ENCODE measurements at regions not wholly inside any gene's neighbourhood (a gene's known extent, or its start where the extent isn't known, plus 50 kb on each side); places are given as distances from the start of the nearest gene placed in this dataset.

- TF ChIP-seq EZH2 (IDR thresholded peaks at IDR 0.05; ENCODE audit: low read length) = no peak
- no peak for TF ChIP-seq CTCF (optimal IDR thresholded peaks at IDR 0.05 in 1 of 3, IDR thresholded peaks at IDR 0.05 in 1 of 3, conservative IDR thresholded peaks at IDR 0.05 in 1 of 3; ENCODE audit: extremely low read depth in 1 of 3, insufficient read depth in 2 of 3, low read length in 3 of 3)
- H3K9me1 ChIP-seq (ENCODE audit: control insufficient read depth, extremely low read depth, insufficient read depth, low read length) = no peaks in the 10 kb centered on the region
- DNase-seq (ENCODE audit: low read depth, low spot score) (no peak), FAIRE-seq (no peak)
- H3K27ac ChIP-seq (ENCODE audit: control insufficient read depth, insufficient read depth, low read length) = no peak overlapping the region
- H3K9me3 ChIP-seq (ENCODE audit: control insufficient read depth, low read depth, low read length) = no peaks in the 10 kb centered on the region
- no peaks in the 10 kb centered on the region for H3K36me3 ChIP-seq (ENCODE audit: control insufficient read depth in 2 of 2, extremely low read depth in 1 of 2, insufficient read depth in 2 of 2, low read length in 2 of 2)
- no peak overlapping the region for H3K4me3 ChIP-seq (ENCODE audit: control insufficient read depth in 2 of 3, extremely low read depth in 1 of 3, insufficient read depth in 2 of 3, low read depth in 1 of 3, low read length in 3 of 3)
- no peak overlapping the region for H2AFZ ChIP-seq (ENCODE audit: control insufficient read depth, low read length)
- no peaks in the 10 kb centered on the region for H3K79me2 ChIP-seq (ENCODE audit: control insufficient read depth, insufficient read depth, low read length)
- H3K27me3 ChIP-seq (ENCODE audit: control insufficient read depth, extremely low read depth, insufficient read depth, low read length) = peaks cover 22% of the 10 kb centered on the region
- no peak overlapping the region for H3K9ac ChIP-seq (ENCODE audit: control insufficient read depth, extremely low read depth, insufficient read depth, low read length)
- dilution Hi-C loops (cut with MboI; ENCODE audit: extremely low pct_ligation_motif_present, low sequenced_read_pairs) = no loop called here
- peaks cover 5% of the 10 kb centered on the region for H3K4me1 ChIP-seq (ENCODE audit: control insufficient read depth, extremely low read depth, insufficient read depth, low read length)
- no peak overlapping the region for H3K4me2 ChIP-seq (ENCODE audit: control insufficient read depth, extremely low read depth, insufficient read depth, low read depth, low read length)
- no peaks in the 10 kb centered on the region for H4K20me1 ChIP-seq (ENCODE audit: control insufficient read depth, extremely low read depth, insufficient read depth, low read length)
Observed at GRCh38 chr17:79272220-79272619, 197.6 kb downstream of the ENGASE start.

- no peaks in the 10 kb centered on the region for H3K9me1 ChIP-seq (ENCODE audit: control insufficient read depth, extremely low read depth, insufficient read depth, low read length)
- H3K9ac ChIP-seq (ENCODE audit: control insufficient read depth, extremely low read depth, insufficient read depth, low read length) = no peak overlapping the region
- TF ChIP-seq EZH2 (IDR thresholded peaks at IDR 0.05; ENCODE audit: low read length) (no peak), CTCF (optimal IDR thresholded peaks at IDR 0.05 in 1 of 3, IDR thresholded peaks at IDR 0.05 in 1 of 3, conservative IDR thresholded peaks at IDR 0.05 in 1 of 3; ENCODE audit: extremely low read depth in 1 of 3, insufficient read depth in 2 of 3, low read length in 3 of 3) (no peak)
- H3K79me2 ChIP-seq (ENCODE audit: control insufficient read depth, insufficient read depth, low read length) = no peaks in the 10 kb centered on the region
- H3K36me3 ChIP-seq (ENCODE audit: control insufficient read depth in 2 of 2, extremely low read depth in 1 of 2, insufficient read depth in 2 of 2, low read length in 2 of 2) = no peaks in the 10 kb centered on the region
- peaks cover 43% of the 10 kb centered on the region for H3K27me3 ChIP-seq (ENCODE audit: control insufficient read depth, extremely low read depth, insufficient read depth, low read length)
- FAIRE-seq = no peak
- H2AFZ ChIP-seq (ENCODE audit: control insufficient read depth, low read length) = no peak overlapping the region
- H3K9me3 ChIP-seq (ENCODE audit: control insufficient read depth, low read depth, low read length) = no peaks in the 10 kb centered on the region
- dilution Hi-C loops (cut with MboI; ENCODE audit: extremely low pct_ligation_motif_present, low sequenced_read_pairs) = no loop called here
- peaks cover 5% of the 10 kb centered on the region for H3K4me1 ChIP-seq (ENCODE audit: control insufficient read depth, extremely low read depth, insufficient read depth, low read length)
- H4K20me1 ChIP-seq (ENCODE audit: control insufficient read depth, extremely low read depth, insufficient read depth, low read length) = no peaks in the 10 kb centered on the region
- no peak overlapping the region for H3K4me2 ChIP-seq (ENCODE audit: control insufficient read depth, extremely low read depth, insufficient read depth, low read depth, low read length)
- H3K4me3 ChIP-seq (ENCODE audit: control insufficient read depth in 2 of 3, extremely low read depth in 1 of 3, insufficient read depth in 2 of 3, low read depth in 1 of 3, low read length in 3 of 3) = no peak overlapping the region
- no peak for DNase-seq (ENCODE audit: low read depth, low spot score)
- no peak overlapping the region for H3K27ac ChIP-seq (ENCODE audit: control insufficient read depth, insufficient read depth, low read length)
Observed at GRCh38 chr17:79269620-79270019, 195.0 kb downstream of the ENGASE start.

Measured in keratinocyte (primary cell).